GM13977 (cell line): ENCODE measurements at regions not wholly inside any gene's neighbourhood (a gene's known extent, or its start where the extent isn't known, plus 50 kb on each side); places are given as distances from the start of the nearest gene placed in this dataset.

Source experiments
- DNase-seq: peaks from one replicate; pipeline ENCODE4 v3.0.0; 2012; ENCODE audit warnings: low spot score
- CTCF ChIP-seq: IDR thresholded peaks from 2 replicates; pipeline ENCODE4 v1.5.1; 2012; ENCODE audit warnings: mild to moderate bottlenecking, control low read depth; ENCODE audit not compliant: insufficient read depth; ENCODE audit errors: extremely low read depth, missing control alignments
- in situ Hi-C: fragments of 300-500 bp; cut with MboI; formaldehyde crosslinking; loops from one replicate; pipeline ENCODE4 v1.12.0; 2022; ENCODE audit warnings: low sequenced_read_pairs, low pct_unique_long_range_greater_than_20kb, mixed read lengths, inconsistent platforms; ENCODE audit not compliant: unreplicated experiment

GRCh38 chr7:46507560-46507959, 586.5 kb upstream of the IGFBP3 start:
- no peak for TF ChIP-seq CTCF
- DNase-seq: no peak
- in situ Hi-C loops: no loop called here

GRCh38 chr7:46494441-46494840, 573.4 kb upstream of the IGFBP3 start:
- in situ Hi-C loops: no loop called here
- DNase-seq: no peak
- no peak for TF ChIP-seq CTCF

- DNase-seq: no peak
- TF ChIP-seq CTCF: no peak
- in situ Hi-C loops: no loop called here
These were observed 573.0 kb upstream of the IGFBP3 start for GRCh38 chr7:46494028-46494427.

GRCh38 chr7:46493196-46493595, 572.1 kb upstream of the IGFBP3 start:
- DNase-seq: no peak
- no peak for TF ChIP-seq CTCF
- in situ Hi-C loops: no loop called here

- TF ChIP-seq CTCF: no peak
- no peak for DNase-seq
- in situ Hi-C loops: no loop called here
These were observed 571.4 kb upstream of the IGFBP3 start for GRCh38 chr7:46492466-46492865.

- in situ Hi-C loops: no loop called here
- no peak for DNase-seq
- TF ChIP-seq CTCF: no peak
These were observed 569.3 kb upstream of the IGFBP3 start for GRCh38 chr7:46490406-46490805.

- TF ChIP-seq CTCF: no peak
- DNase-seq: no peak
- in situ Hi-C loops: no loop called here
These were observed 568.0 kb upstream of the IGFBP3 start for GRCh38 chr7:46489106-46489505.
